Hepatocyte (in vitro differentiated cells): ENCODE measurements at regions not wholly inside any gene's neighbourhood (a gene's known extent, or its start where the extent isn't known, plus 50 kb on each side); places are given as distances from the start of the nearest gene placed in this dataset.
"Not testable (repeated sequence)": the region's sequence is repeated elsewhere in the genome, so short reads cannot be mapped to it uniquely, and the experiment has no call there.

Experiments
- DNase-seq: peaks from one replicate; pipeline ENCODE4 v3.0.0-alpha.2; 2016; ENCODE audit warnings: low spot score
- H2AFZ ChIP-seq: fragments of 200-600 bp; sonication (generic); 2 replicates; pipeline ENCODE4 v1.6.0; 2016; ENCODE audit warnings: antibody characterized with exemption, mild to moderate bottlenecking
- H3K27ac ChIP-seq: fragments of 200-600 bp; sonication (generic); 2 replicates; pipeline ENCODE4 v1.5.1; 2016; ENCODE audit warnings: mild to moderate bottlenecking
- H3K27me3 ChIP-seq: fragments of 200-600 bp; sonication (generic); 2 replicates; pipeline ENCODE4 v1.6.1; 2016
- H3K36me3 ChIP-seq: fragments of 200-600 bp; sonication (generic); replicated peaks from 2 replicates; pipeline ENCODE4 v1.5.1; 2016; ENCODE audit warnings: low read depth; ENCODE audit not compliant: insufficient read depth
- H3K4me1 ChIP-seq: fragments of 200-600 bp; sonication (generic); 2 replicates; pipeline ENCODE4 v1.5.1; 2016; ENCODE audit warnings: mild to moderate bottlenecking, moderate library complexity; ENCODE audit not compliant: insufficient read depth
- H3K4me2 ChIP-seq: fragments of 200-600 bp; sonication (generic); 2 replicates; pipeline ENCODE4 v1.6.0; 2016
- H3K4me3 ChIP-seq: fragments of 200-600 bp; sonication (generic); 2 replicates; pipeline ENCODE4 v1.5.1; 2016; ENCODE audit warnings: mild to moderate bottlenecking
- H3K79me2 ChIP-seq: fragments of 200-600 bp; sonication (generic); 2 replicates; pipeline ENCODE4 v1.6.0; 2017; ENCODE audit warnings: mild to moderate bottlenecking
- H3K9me2 ChIP-seq: fragments of 200-600 bp; sonication (generic); replicated peaks from 2 replicates; pipeline ENCODE4 v1.6.0; 2017; ENCODE audit warnings: mild to moderate bottlenecking; ENCODE audit not compliant: insufficient read depth
- H3K9me3 ChIP-seq: fragments of 200-600 bp; sonication (generic); 2 replicates; pipeline ENCODE4 v1.5.1; 2016; ENCODE audit warnings: low read depth, mild to moderate bottlenecking
- H4K20me1 ChIP-seq: fragments of 200-600 bp; sonication (generic); 2 replicates; pipeline ENCODE4 v1.6.0; 2016; ENCODE audit warnings: mild to moderate bottlenecking; ENCODE audit not compliant: insufficient read depth, poor library complexity, severe bottlenecking
- EZH2 ChIP-seq: fragments of 200-600 bp; sonication (generic); IDR thresholded peaks from 2 replicates; pipeline ENCODE4 v1.6.1; 2016; ENCODE audit warnings: antibody characterized with exemption, mild to moderate bottlenecking, borderline replicate concordance
- EZH2phosphoT487 ChIP-seq: fragments of 200-600 bp; sonication (generic); IDR thresholded peaks from one replicate; pipeline ENCODE4 v1.6.1; 2018; ENCODE audit warnings: antibody characterized with exemption, mild to moderate bottlenecking, low read depth, moderate library complexity; ENCODE audit not compliant: unreplicated experiment, severe bottlenecking
- WGBS: methylation state at CpG from one replicate; pipeline ENCODE4 v1.1.6; 2016; ENCODE audit warnings: low lambda C conversion rate; ENCODE audit errors: missing lambda C conversion rate; 5-methylcytosine and 5-hydroxymethylcytosine counted together
- TF ChIP-seq, protein P1 (sequence below): fragments of 200-600 bp; sonication (generic); IDR thresholded peaks from 2 replicates; pipeline ENCODE4 v1.5.1; 2016; ENCODE audit warnings: antibody characterized with exemption, mild to moderate bottlenecking; ENCODE audit not compliant: poor library complexity

DNA sequence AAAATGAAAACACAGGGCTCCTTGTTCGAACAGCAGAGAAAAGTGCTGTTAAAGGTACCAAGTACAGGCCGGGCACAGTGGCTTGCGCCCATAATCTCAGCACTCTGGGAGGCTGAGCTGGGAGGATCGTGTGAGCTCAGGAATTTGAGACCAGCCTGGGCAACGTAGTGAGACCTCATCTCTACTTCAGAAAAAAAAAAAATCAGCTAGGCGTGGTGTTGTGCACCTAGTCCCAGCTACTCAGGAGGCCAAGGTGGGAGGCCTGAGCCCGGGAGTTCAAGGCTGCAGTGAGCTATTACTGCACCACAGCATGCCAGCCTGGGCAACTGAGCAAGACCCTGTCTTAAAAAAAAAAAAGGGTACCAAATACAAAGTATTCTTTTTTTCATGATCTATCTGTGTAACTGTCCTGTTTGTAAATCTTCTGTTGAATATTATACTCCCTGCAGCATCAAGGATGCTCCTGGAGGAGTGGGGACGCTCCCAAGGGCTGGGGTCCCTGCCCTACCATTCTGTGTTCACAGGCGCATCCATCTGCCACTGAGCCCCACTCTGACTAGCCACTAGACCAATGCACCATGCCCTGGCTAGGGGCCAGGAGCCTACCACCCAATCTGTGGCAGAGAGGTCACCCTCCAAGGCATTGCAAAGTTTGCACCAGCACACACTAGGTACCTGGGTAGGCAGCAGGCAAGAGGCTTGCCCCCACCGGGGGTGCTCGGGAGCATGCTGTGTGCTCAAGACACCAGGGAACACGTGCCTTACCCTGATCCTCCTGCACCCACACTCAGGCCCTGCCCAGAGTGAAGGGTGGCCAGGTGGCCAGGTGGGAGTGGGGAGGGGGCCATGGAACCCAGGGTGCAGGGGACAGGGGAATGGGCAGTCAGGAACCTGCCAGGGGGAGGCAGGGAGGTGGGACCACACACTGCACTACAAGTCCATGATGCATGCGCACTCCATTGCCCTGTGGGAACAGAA is 67.3 kb upstream of the KMT2C start:
- TF ChIP-seq EZH2 (no peak), EZH2phosphoT487 (no peak)
- TF ChIP-seq, protein P1, sequence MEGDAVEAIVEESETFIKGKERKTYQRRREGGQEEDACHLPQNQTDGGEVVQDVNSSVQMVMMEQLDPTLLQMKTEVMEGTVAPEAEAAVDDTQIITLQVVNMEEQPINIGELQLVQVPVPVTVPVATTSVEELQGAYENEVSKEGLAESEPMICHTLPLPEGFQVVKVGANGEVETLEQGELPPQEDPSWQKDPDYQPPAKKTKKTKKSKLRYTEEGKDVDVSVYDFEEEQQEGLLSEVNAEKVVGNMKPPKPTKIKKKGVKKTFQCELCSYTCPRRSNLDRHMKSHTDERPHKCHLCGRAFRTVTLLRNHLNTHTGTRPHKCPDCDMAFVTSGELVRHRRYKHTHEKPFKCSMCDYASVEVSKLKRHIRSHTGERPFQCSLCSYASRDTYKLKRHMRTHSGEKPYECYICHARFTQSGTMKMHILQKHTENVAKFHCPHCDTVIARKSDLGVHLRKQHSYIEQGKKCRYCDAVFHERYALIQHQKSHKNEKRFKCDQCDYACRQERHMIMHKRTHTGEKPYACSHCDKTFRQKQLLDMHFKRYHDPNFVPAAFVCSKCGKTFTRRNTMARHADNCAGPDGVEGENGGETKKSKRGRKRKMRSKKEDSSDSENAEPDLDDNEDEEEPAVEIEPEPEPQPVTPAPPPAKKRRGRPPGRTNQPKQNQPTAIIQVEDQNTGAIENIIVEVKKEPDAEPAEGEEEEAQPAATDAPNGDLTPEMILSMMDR, result no peak
- no peak overlapping the region for H3K27ac ChIP-seq
- no peaks in the 10 kb centered on the region for H4K20me1 ChIP-seq
- no peak overlapping the region for H3K4me3 ChIP-seq
- no peaks in the 10 kb centered on the region for H3K27me3 ChIP-seq
- H3K36me3 ChIP-seq, result no peaks in the 10 kb centered on the region
- H3K9me3 ChIP-seq, result no peaks in the 10 kb centered on the region
- H3K4me1 ChIP-seq, result no peaks in the 10 kb centered on the region
- H3K9me2 ChIP-seq, result no peaks in the 10 kb centered on the region
- H3K79me2 ChIP-seq, result no peaks in the 10 kb centered on the region
- no peak for DNase-seq
- H3K4me2 ChIP-seq, result no peak overlapping the region
- 86% methylated on average over 13 of the region's 13 CpGs for WGBS
- H2AFZ ChIP-seq, result no peak overlapping the region

DNA sequence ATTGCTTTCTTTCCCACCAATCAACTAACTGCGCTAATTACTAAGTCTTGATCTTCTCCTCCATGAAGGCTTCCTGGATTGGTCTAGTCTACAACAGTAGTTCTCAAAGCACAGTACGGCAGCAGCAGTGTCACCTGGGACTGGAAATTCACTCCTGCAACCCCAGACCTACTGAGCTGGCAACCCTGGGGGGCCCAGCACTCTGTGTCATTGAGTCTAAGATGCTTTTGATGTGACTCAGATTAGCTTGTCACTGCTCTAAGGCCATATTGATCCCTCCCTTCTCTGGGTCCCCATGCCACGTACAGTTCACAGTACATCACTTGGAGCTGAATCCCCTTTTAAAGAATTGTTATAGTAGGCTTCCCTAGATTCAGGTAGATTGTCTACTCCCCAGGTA is 65.7 kb upstream of the KMT2C start:
- H3K36me3 ChIP-seq, result no peaks in the 10 kb centered on the region
- H3K4me1 ChIP-seq, result no peaks in the 10 kb centered on the region
- no peaks in the 10 kb centered on the region for H3K79me2 ChIP-seq
- H3K9me2 ChIP-seq, result no peaks in the 10 kb centered on the region
- 89% methylated on average over 3 of the region's 3 CpGs for WGBS
- TF ChIP-seq EZH2 (no peak), EZH2phosphoT487 (no peak)
- TF ChIP-seq, protein P1, result no peak
- H3K27ac ChIP-seq, result no peak overlapping the region
- no peaks in the 10 kb centered on the region for H3K27me3 ChIP-seq
- no peaks in the 10 kb centered on the region for H3K9me3 ChIP-seq
- no peak overlapping the region for H3K4me3 ChIP-seq
- no peak overlapping the region for H2AFZ ChIP-seq
- DNase-seq, result no peak
- H3K4me2 ChIP-seq, result no peak overlapping the region
- H4K20me1 ChIP-seq, result no peaks in the 10 kb centered on the region

DNA sequence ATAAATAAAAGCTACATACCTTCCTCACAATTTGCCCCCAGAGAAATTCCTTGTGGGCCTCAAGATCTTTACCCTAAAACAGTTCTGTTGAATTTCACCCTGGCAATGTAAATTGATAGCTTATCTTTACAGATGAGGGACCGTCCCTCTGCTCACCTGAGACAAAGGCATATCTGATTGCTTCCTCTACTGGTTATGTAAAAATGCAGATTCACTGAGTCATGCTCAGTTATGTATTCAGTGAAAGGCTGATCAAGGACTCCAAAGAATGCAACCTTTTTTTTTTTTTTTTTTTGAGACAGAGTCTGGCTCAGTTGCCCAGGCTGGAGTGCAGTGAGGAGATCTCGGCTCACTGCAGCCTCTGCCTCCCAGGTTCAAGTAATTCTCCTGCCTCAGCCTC is 64.2 kb upstream of the KMT2C start:
- whole genome bisulfite sequencing, result 69% methylated on average over 2 of the region's 2 CpGs
- not testable (repeated sequence) for H3K4me2 ChIP-seq, H3K27me3 ChIP-seq, H3K4me3 ChIP-seq, H2AFZ ChIP-seq, H3K27ac ChIP-seq, H3K9me2 ChIP-seq, H3K9me3 ChIP-seq, H4K20me1 ChIP-seq, H3K79me2 ChIP-seq, H3K36me3 ChIP-seq, H3K4me1 ChIP-seq, DNase-seq

DNA sequence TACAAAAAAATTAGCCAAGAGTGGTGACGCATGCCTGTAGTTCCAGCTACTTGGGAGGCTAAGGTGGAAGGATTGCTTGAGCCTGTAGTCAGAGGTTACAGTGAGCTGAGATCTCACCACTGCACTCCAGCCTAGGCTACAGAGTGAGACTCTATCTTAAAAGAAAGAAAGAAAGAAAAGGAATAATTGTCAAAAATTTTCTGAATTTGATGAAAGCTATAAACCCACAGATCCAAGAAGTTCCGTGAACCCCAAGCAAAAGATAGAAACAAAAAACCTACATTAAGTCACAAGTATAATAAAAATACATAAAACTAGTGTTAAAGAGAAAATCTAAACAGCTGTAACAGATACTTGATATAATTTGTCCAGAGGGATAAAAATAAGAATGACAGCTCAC is 60.1 kb upstream of the KMT2C start:
- Histone ChIP-seq H3K4me3 (no peak overlapping the region), H3K4me1 (no peaks in the 10 kb centered on the region), H3K79me2 (no peaks in the 10 kb centered on the region), H2AFZ (no peak overlapping the region), H3K27me3 (no peaks in the 10 kb centered on the region), H3K4me2 (no peak overlapping the region), H3K9me2 (no peaks in the 10 kb centered on the region), H4K20me1 (no peaks in the 10 kb centered on the region), H3K36me3 (no peaks in the 10 kb centered on the region), H3K9me3 (no peaks in the 10 kb centered on the region), H3K27ac (no peak overlapping the region)
- WGBS, result 52% methylated on average over 2 of the region's 2 CpGs
- TF ChIP-seq, protein P1, result no peak
- TF ChIP-seq EZH2, result no peak
- no peak for TF ChIP-seq EZH2phosphoT487
- no peak for DNase-seq
